Heart left ventricle (tissue), 16 donors: ENCODE measurements at regions not wholly inside any gene's neighbourhood (a gene's known extent, or its start where the extent isn't known, plus 50 kb on each side); places are given as distances from the start of the nearest gene placed in this dataset.

Experiments used
- ATAC-seq, 4 donors: fragments of 200-7000 bp; cut with Tn5 transposase; one replicate each; pipeline ENCODE4 v1.9.1; 2020 to 2022; ENCODE audit warnings: moderate library complexity in 4 of 4, mild to moderate bottlenecking in 3 of 4, moderate number of reproducible peaks in 1 of 4
- DNase-seq, 5 donors: peaks; one replicate each; pipeline ENCODE4 v3.0.0-alpha.2; 2020
- H3K27ac ChIP-seq, 12 donors: fragments of 200-600 bp; sonication (generic) in 4 of 12; one replicate each; pipeline versions ENCODE4 v1.5.0 to v1.8.0; 2016 to 2022; ENCODE audit warnings: mild to moderate bottlenecking in 2 of 12
- H3K27me3 ChIP-seq, 9 donors: fragments of 200-600 bp; sonication (generic) in 2 of 9; one replicate each; pipeline versions ENCODE4 v1.5.1 to v1.8.0; 2016 to 2022; ENCODE audit warnings: mild to moderate bottlenecking in 3 of 9
- H3K36me3 ChIP-seq, 9 donors: fragments of 200-600 bp; sonication (generic) in 2 of 9; one replicate each; pipeline versions ENCODE4 v1.5.0 to v1.8.0; 2018 to 2022; ENCODE audit warnings: mild to moderate bottlenecking in 2 of 9
- H3K4me1 ChIP-seq, 12 donors: fragments of 200-600 bp; sonication (generic) in 4 of 12; one replicate each; pipeline versions ENCODE4 v1.5.0 to v1.8.0; 2016 to 2022; ENCODE audit warnings: mild to moderate bottlenecking in 3 of 12
- H3K4me3 ChIP-seq, 12 donors: fragments of 200-600 bp; sonication (generic) in 4 of 12; one replicate each; pipeline versions ENCODE4 v1.5.0 to v1.8.0; 2017 to 2022; ENCODE audit warnings: mild to moderate bottlenecking in 9 of 12, moderate library complexity in 4 of 12
- H3K9me3 ChIP-seq, 12 donors: fragments of 200-600 bp; sonication (generic) in 4 of 12; one replicate each; pipeline versions ENCODE4 v1.5.0 to v1.8.0; 2016 to 2022; ENCODE audit warnings: mild to moderate bottlenecking in 1 of 12
- POLR2A ChIP-seq, 2 donors: fragments of 450-650 bp; IDR thresholded peaks; one replicate each; pipeline ENCODE4 v1.6.1; 2017; ENCODE audit warnings: antibody characterized with exemption in 2 of 2, mild to moderate bottlenecking in 2 of 2, moderate library complexity in 2 of 2
- WGBS, 4 donors: extraction: QIAGEN DNeasy Blood & Tissue Kit in 2 of 4; methylation state at CpG; one replicate each; pipeline versions ENCODE4 v1.1.5 to v1.1.7; 2013 to 2018; 5-methylcytosine and 5-hydroxymethylcytosine counted together
- intact Hi-C, 10 donors: fragments of 100-400 bp; cut with DNase I; formaldehyde crosslinking; loops; one replicate each; pipeline versions ENCODE4 v1.11.1 to v1.14.2; 2022
- TF ChIP-seq, protein P1 (sequence below), 12 donors: fragments of 200-600 bp; sonication (generic) in 4 of 12; IDR thresholded peaks; one replicate each; pipeline versions ENCODE4 v1.5.0 to v1.8.0; 2018 to 2022; ENCODE audit warnings: antibody characterized with exemption in 12 of 12, mild to moderate bottlenecking in 5 of 12
- donor health status: ischemic (EF 13 %, LVEDD 7.1; RV severe dilation, severe dysfunction).
- donor health status: healthy with polysubstance abuse.
- donor health status: DM: no; HTN: yes; CAD: no.
- donor health status: DM: no; HTN: no; CAD: no.
- donor health status: ischemic (EF 25% LVEDD 6.9; RV normal size, moderate dysfunction).
- donor health status: ischemic (EF 25% LVEDD 5.7; RV mildly dilated, moderate dysfunction).
- donor health status: healthy.
- donor health status: DM: yes; HTN: yes; CAD: no.
- donor health status: ischemic (EF 35%, LVEDD 5.7; RV mildly dilated, moderate dysfunction).
- donor health status: nonischemic (EF 11% LVEDD 7.7; RV severe dilation, severe dysfunction).
- donor health status: DM: yes; HTN: yes; CAD: no.
- donor health status: PGD.
- donor health status: ischemic (EF 29% LVEDD 5.4; RV normal size, mild dysfunction).
- donor health status: nonischemic (EF 23%, LVEDD 6.1; RV moderate dilation, normal function).

DNA sequence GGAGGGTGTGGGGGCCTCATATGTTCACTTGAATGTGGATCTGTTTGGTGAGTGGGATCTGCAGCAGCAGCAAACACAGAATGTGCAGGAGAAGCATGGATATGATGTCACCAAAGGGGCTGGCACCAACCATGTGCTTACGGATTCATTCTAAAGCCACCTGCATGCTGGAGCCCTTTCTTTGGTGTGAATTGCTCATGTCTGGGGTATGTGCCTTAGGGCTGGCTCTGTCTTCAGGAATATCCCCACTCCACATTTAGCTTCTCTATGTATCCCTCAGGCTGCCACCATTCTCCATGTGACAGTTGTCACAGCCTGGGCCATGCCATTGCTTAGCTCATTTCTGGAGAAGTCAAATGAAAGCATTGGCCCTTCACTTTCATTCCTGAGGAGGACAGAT lies 606.8 kb upstream of the AMELY start:
- TF ChIP-seq, protein P1, sequence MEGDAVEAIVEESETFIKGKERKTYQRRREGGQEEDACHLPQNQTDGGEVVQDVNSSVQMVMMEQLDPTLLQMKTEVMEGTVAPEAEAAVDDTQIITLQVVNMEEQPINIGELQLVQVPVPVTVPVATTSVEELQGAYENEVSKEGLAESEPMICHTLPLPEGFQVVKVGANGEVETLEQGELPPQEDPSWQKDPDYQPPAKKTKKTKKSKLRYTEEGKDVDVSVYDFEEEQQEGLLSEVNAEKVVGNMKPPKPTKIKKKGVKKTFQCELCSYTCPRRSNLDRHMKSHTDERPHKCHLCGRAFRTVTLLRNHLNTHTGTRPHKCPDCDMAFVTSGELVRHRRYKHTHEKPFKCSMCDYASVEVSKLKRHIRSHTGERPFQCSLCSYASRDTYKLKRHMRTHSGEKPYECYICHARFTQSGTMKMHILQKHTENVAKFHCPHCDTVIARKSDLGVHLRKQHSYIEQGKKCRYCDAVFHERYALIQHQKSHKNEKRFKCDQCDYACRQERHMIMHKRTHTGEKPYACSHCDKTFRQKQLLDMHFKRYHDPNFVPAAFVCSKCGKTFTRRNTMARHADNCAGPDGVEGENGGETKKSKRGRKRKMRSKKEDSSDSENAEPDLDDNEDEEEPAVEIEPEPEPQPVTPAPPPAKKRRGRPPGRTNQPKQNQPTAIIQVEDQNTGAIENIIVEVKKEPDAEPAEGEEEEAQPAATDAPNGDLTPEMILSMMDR (IDR thresholded peaks at IDR 0.05): no peak
- TF ChIP-seq POLR2A (IDR thresholded peaks at IDR 0.05): no peak
- WGBS, 4 donors: 88 to 90% methylated on average over 1 of the region's 1 CpG; no CpG with 5 or more reads in 2 of the 4 donors

DNA sequence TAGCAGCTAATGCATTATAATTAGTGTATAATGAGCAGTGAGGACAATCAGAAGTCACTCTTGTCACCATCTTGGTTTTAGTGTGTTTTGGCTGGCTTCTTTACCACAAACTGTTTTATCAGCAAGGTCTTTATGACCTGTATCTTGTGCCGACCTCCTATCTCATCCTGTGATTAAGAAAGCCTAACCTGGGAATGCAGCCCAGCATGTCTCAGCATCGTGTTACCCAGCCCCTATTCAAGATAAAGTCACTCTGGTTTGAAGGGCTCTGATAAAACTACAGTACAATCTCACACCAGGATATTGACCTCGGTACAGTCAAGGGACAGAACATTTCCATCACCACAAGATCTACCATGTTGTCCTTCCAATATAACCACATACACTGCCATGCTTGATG lies 604.7 kb upstream of the AMELY start:
- 14 to 17% methylated on average over 3 of the region's 3 CpGs; no CpG with 5 or more reads in 2 of the 4 donors for WGBS, 4 donors
- no peak for DNase-seq
- intact Hi-C loops: no loop called here
- no peaks in the 10 kb centered on the region for H3K9me3 ChIP-seq
- H3K36me3 ChIP-seq: no peaks in the 10 kb centered on the region
- no peaks in the 10 kb centered on the region for H3K27me3 ChIP-seq
- TF ChIP-seq POLR2A (IDR thresholded peaks at IDR 0.05): no peak
- TF ChIP-seq, protein P1 (IDR thresholded peaks at IDR 0.05): no peak
- no peak overlapping the region for H3K4me3 ChIP-seq
- no peak for ATAC-seq
- H3K4me1 ChIP-seq: no peaks in the 10 kb centered on the region
- H3K27ac ChIP-seq: no peak overlapping the region

More for the DNA sequence above, 606.8 kb upstream of the AMELY start:
- Histone ChIP-seq H3K36me3 (no peaks in the 10 kb centered on the region), H3K4me3 (no peak overlapping the region), H3K9me3 (no peaks in the 10 kb centered on the region), H3K27me3 (no peaks in the 10 kb centered on the region), H3K4me1 (no peaks in the 10 kb centered on the region), H3K27ac (no peak overlapping the region)
- ATAC-seq (no peak), DNase-seq (no peak)
- intact Hi-C loops: no loop called here

DNA sequence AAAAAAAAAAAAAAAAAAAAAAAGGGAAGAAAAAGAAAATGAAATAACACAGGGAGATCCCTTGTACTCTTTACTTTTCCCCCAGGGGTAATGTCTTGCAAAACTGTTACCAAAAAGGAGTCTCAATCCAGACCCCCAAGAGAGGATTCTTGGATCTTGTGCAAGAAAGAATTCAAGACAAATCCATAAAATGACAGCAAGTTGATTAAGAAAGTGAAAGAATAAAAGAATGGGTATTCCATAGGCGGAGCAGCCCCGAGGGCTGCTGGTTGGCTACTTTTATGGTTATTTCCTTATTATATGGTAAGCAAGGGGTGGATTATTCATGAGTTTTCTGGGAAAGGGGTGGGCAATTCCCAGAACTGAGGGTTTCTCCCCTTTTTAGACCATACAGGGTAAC lies 604.3 kb upstream of the AMELY start:
- Histone ChIP-seq H3K4me1 (no peaks in the 10 kb centered on the region), H3K4me3 (no peak overlapping the region), H3K27me3 (no peaks in the 10 kb centered on the region), H3K9me3 (no peaks in the 10 kb centered on the region), H3K36me3 (no peaks in the 10 kb centered on the region), H3K27ac (no peak overlapping the region)
- no peak for ATAC-seq
- intact Hi-C loops: no loop called here
- WGBS, 4 donors: 82 to 85% methylated on average over 2 of the region's 2 CpGs; no CpG with 5 or more reads in 2 of the 4 donors
- TF ChIP-seq, protein P1 (IDR thresholded peaks at IDR 0.05): no peak
- TF ChIP-seq POLR2A (IDR thresholded peaks at IDR 0.05): no peak
- DNase-seq: no peak

DNA sequence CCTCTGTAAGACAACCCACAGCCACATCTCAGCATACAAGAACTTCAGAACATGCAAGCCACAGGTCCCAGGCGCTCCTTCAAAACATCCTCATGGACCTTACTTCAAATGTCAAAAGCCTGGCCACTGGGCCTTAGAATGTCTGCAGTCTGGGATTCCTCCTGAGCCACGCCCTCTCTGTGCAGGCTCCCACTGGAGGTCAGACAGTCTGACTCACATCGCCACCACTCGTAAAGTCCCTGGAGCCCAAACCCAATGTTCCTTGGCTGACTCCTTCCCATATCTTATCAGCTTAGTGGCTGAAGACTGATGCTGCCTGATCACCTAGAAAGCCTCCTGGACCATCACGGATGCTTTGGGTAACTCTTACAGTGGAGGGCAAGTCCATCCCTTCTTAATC lies 591.3 kb upstream of the AMELY start:
- Histone ChIP-seq H3K27me3 (no peaks in the 10 kb centered on the region), H3K4me3 (no peak overlapping the region), H3K4me1 (no peaks in the 10 kb centered on the region), H3K36me3 (no peaks in the 10 kb centered on the region), H3K27ac (no peak overlapping the region), H3K9me3 (no peaks in the 10 kb centered on the region)
- TF ChIP-seq, protein P1 (IDR thresholded peaks at IDR 0.05): no peak
- TF ChIP-seq POLR2A (IDR thresholded peaks at IDR 0.05): no peak
- intact Hi-C loops: no loop called here
- DNase-seq: no peak
- ATAC-seq: no peak
- WGBS, 4 donors: 79 to 85% methylated on average over 5 of the region's 5 CpGs; no CpG with 5 or more reads in 2 of the 4 donors
